ENCODE measurements at regions not wholly inside any gene's neighbourhood (a gene's known extent, or its start where the extent isn't known, plus 50 kb on each side); places are given as distances from the start of the nearest gene placed in this dataset.

- no peak for TF ChIP-seq CTCF (conservative IDR thresholded peaks at IDR 0.05; ENCODE audit: low read depth, low read length)
- Histone ChIP-seq H3K4me2 (no peak overlapping the region), H3K27me3 (ENCODE audit: insufficient read depth, low read depth) (no peaks in the 10 kb centered on the region), H3K27ac (no peak overlapping the region), H3K79me2 (ENCODE audit: insufficient read depth, low read depth) (no peaks in the 10 kb centered on the region), H3K36me3 (ENCODE audit: insufficient read depth) (no peaks in the 10 kb centered on the region), H2AFZ (ENCODE audit: low read depth) (no peak overlapping the region), H3K4me1 (ENCODE audit: low read depth, poor library complexity, severe bottlenecking) (no peaks in the 10 kb centered on the region), H3K4me3 (IDR thresholded peaks at IDR 0.05; ENCODE audit: insufficient read depth, low read depth, low read length) (no peak overlapping the region), H4K20me1 (ENCODE audit: insufficient read depth) (no peaks in the 10 kb centered on the region), H3K9ac (no peak overlapping the region)
Observed at GRCh38 chr18:44552706-44553105, 128.0 kb upstream of the SETBP1 start.

- H2AFZ ChIP-seq (ENCODE audit: low read depth) = no peak overlapping the region
- H3K79me2 ChIP-seq (ENCODE audit: insufficient read depth, low read depth) = no peaks in the 10 kb centered on the region
- H3K4me2 ChIP-seq = no peak overlapping the region
- H3K4me3 ChIP-seq (IDR thresholded peaks at IDR 0.05; ENCODE audit: insufficient read depth, low read depth, low read length) = no peak overlapping the region
- no peak overlapping the region for H3K9ac ChIP-seq
- H3K27ac ChIP-seq = no peak overlapping the region
- H3K4me1 ChIP-seq (ENCODE audit: low read depth, poor library complexity, severe bottlenecking) = no peaks in the 10 kb centered on the region
- no peaks in the 10 kb centered on the region for H3K36me3 ChIP-seq (ENCODE audit: insufficient read depth)
- TF ChIP-seq CTCF (conservative IDR thresholded peaks at IDR 0.05; ENCODE audit: low read depth, low read length) = no peak
- H4K20me1 ChIP-seq (ENCODE audit: insufficient read depth) = no peaks in the 10 kb centered on the region
- H3K27me3 ChIP-seq (ENCODE audit: insufficient read depth, low read depth) = no peaks in the 10 kb centered on the region
Observed at GRCh38 chr18:44556296-44556695, 124.4 kb upstream of the SETBP1 start.

- H4K20me1 ChIP-seq (ENCODE audit: insufficient read depth) = no peaks in the 10 kb centered on the region
- H3K9ac ChIP-seq = no peak overlapping the region
- H2AFZ ChIP-seq (ENCODE audit: low read depth) = no peak overlapping the region
- H3K4me3 ChIP-seq (IDR thresholded peaks at IDR 0.05; ENCODE audit: insufficient read depth, low read depth, low read length) = no peak overlapping the region
- no peaks in the 10 kb centered on the region for H3K4me1 ChIP-seq (ENCODE audit: low read depth, poor library complexity, severe bottlenecking)
- H3K27ac ChIP-seq = no peak overlapping the region
- no peaks in the 10 kb centered on the region for H3K36me3 ChIP-seq (ENCODE audit: insufficient read depth)
- no peaks in the 10 kb centered on the region for H3K79me2 ChIP-seq (ENCODE audit: insufficient read depth, low read depth)
- no peaks in the 10 kb centered on the region for H3K27me3 ChIP-seq (ENCODE audit: insufficient read depth, low read depth)
- no peak for TF ChIP-seq CTCF (conservative IDR thresholded peaks at IDR 0.05; ENCODE audit: low read depth, low read length)
- H3K4me2 ChIP-seq = no peak overlapping the region
Observed at GRCh38 chr18:44557616-44558151, 123.0 kb upstream of the SETBP1 start.

GRCh38 chr18:44558767-44559166, 121.9 kb upstream of the SETBP1 start:
- Histone ChIP-seq H3K27ac (no peak overlapping the region), H3K9ac (no peak overlapping the region), H3K36me3 (ENCODE audit: insufficient read depth) (no peaks in the 10 kb centered on the region), H2AFZ (ENCODE audit: low read depth) (no peak overlapping the region), H3K27me3 (ENCODE audit: insufficient read depth, low read depth) (no peaks in the 10 kb centered on the region), H3K4me3 (IDR thresholded peaks at IDR 0.05; ENCODE audit: insufficient read depth, low read depth, low read length) (no peak overlapping the region), H4K20me1 (ENCODE audit: insufficient read depth) (no peaks in the 10 kb centered on the region), H3K4me2 (no peak overlapping the region), H3K79me2 (ENCODE audit: insufficient read depth, low read depth) (no peaks in the 10 kb centered on the region), H3K4me1 (ENCODE audit: low read depth, poor library complexity, severe bottlenecking) (no peaks in the 10 kb centered on the region)
- no peak for TF ChIP-seq CTCF (conservative IDR thresholded peaks at IDR 0.05; ENCODE audit: low read depth, low read length)

All from KMS-11 (cell line).